Right cardiac atrium (tissue), 5 donors: ENCODE measurements at regions not wholly inside any gene's neighbourhood (a gene's known extent, or its start where the extent isn't known, plus 50 kb on each side); places are given as distances from the start of the nearest gene placed in this dataset.
"Not testable (repeated sequence)": the region's sequence is repeated elsewhere in the genome, so short reads cannot be mapped to it uniquely, and the experiment has no call there.

Experiments used
- ATAC-seq, 2 donors: fragments of 200-7000 bp; cut with Tn5 transposase; one replicate each; pipeline versions ENCODE4 v1.8.0 to v1.9.1; 2020; ENCODE audit warnings: moderate library complexity in 2 of 2, mild to moderate bottlenecking in 1 of 2
- DNase-seq, 3 donors: peaks; one replicate each; pipeline ENCODE4 v3.0.0-alpha.2; 2020
- H3K27ac ChIP-seq: one replicate; pipeline ENCODE4 v1.5.1; 2013; ENCODE audit warnings: mild to moderate bottlenecking, low read length, control low read depth, moderate library complexity
- H3K27me3 ChIP-seq: one replicate; pipeline ENCODE4 v1.6.1; 2013; ENCODE audit not compliant: control insufficient read depth, insufficient read depth
- H3K4me1 ChIP-seq: one replicate; pipeline ENCODE4 v1.6.1; 2013; ENCODE audit warnings: low read length; ENCODE audit not compliant: control insufficient read depth, insufficient read depth
- H3K4me3 ChIP-seq: one replicate; pipeline ENCODE4 v1.5.1; 2013; ENCODE audit warnings: low read length, control low read depth
- H3K9me3 ChIP-seq: one replicate; pipeline ENCODE4 v1.6.1; 2013; ENCODE audit warnings: low read length; ENCODE audit not compliant: control insufficient read depth
- WGBS: extraction: QIAGEN DNeasy Blood & Tissue Kit; methylation state at CpG from one replicate; pipeline ENCODE4 v1.1.7; 2013; 5-methylcytosine and 5-hydroxymethylcytosine counted together
- intact Hi-C, 4 donors: fragments of 100-400 bp; cut with DNase I; formaldehyde crosslinking; loops; one replicate each; pipeline versions ENCODE4 v1.11.0 to v1.14.0; 2022 to 2023
- donor health status: healthy with polysubstance abuse.
- donor health status: DM: no; HTN: yes; CAD: no.
- donor health status: DM: no; HTN: no; CAD: no.
- donor health status: DM: no; HTN: yes; CAD: no; lungs with severe emphysema.
- donor health status: DM: yes; HTN: yes; CAD: no.

- intact Hi-C loops: no loop called here
- H3K4me3 ChIP-seq: no peak overlapping the region
- no peak overlapping the region for H3K27ac ChIP-seq
- WGBS: 51% methylated on average over 3 of the region's 3 CpGs
- H3K4me1 ChIP-seq: no peaks in the 10 kb centered on the region
- H3K27me3 ChIP-seq: no peaks in the 10 kb centered on the region
- H3K9me3 ChIP-seq: no peaks in the 10 kb centered on the region
- no peak for DNase-seq
- ATAC-seq: no peak
These were observed 646.2 kb downstream of the IPMK start for GRCh38 chr10:57621466-57621865.

DNA sequence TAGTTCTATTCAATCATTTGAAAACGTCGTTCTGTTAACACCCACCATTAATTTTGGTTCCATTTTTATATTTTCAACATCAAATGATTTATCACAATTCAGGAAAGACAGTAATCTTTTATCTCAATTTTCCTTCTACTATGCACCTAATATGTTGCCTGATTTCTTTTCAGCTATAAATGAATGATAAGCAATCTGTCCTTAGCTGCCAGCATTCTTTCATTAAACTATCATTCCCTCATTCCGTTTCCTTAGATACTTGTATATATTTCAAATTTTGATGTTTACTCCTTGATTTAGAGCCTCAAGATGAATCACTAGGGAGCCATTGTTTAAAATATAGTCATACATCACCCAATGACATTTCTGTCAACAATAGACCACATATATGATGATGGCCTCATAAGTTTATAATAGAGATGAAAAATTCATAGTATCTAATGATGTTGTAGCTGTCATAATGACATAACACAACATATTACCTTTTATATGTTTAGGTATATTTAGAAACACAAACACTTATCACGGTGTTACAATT is 661.7 kb downstream of the IPMK start:
- H3K4me3 ChIP-seq: no peak overlapping the region
- no peaks in the 10 kb centered on the region for H3K27me3 ChIP-seq
- no peak for ATAC-seq
- no peak overlapping the region for H3K27ac ChIP-seq
- no peaks in the 10 kb centered on the region for H3K4me1 ChIP-seq
- 71% methylated on average over 4 of the region's 4 CpGs for WGBS
- H3K9me3 ChIP-seq: no peaks in the 10 kb centered on the region
- intact Hi-C loops: no loop called here
- DNase-seq: no peak

DNA sequence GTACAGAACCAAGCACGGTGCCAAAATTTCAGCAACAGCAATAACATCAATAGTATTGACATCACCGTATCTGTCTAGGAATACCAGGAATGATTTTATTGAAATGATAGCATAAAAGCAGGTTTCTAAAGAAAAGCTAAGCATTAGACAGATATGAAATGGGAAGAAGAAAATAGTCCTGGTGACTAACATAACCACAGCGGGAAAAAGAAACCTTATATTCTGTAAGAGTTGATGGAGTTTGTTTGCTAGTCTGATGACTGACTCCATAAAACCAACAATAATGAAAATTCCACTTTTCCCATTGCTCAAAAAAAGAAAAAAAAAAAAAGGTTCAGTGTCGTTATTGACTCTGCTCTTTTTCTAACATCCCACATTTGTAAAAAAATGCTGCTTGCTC is 668.3 kb downstream of the IPMK start:
- H3K27me3 ChIP-seq: no peaks in the 10 kb centered on the region
- WGBS: 84% methylated on average over 4 of the region's 4 CpGs
- intact Hi-C loops: no loop called here
- no peaks in the 10 kb centered on the region for H3K4me1 ChIP-seq
- no peak overlapping the region for H3K4me3 ChIP-seq
- H3K9me3 ChIP-seq: no peaks in the 10 kb centered on the region
- no peak overlapping the region for H3K27ac ChIP-seq
- ATAC-seq (no peak), DNase-seq (no peak)

GRCh38 chr10:57593983-57594573 is 673.6 kb downstream of the IPMK start:
- Histone ChIP-seq H3K27me3 (no peaks in the 10 kb centered on the region), H3K4me1 (no peaks in the 10 kb centered on the region), H3K27ac (no peak overlapping the region), H3K9me3 (no peaks in the 10 kb centered on the region), H3K4me3 (no peak overlapping the region)
- intact Hi-C loops: no loop called here
- 84% methylated on average over 1 of the region's 1 CpG for WGBS
- no peak for DNase-seq
- no peak for ATAC-seq

- ATAC-seq: peak in 1 of 2 donors; percentile 50
- intact Hi-C loops: loop anchor here in 2 of 4 donors (5.0 to 10.0 kb wide), 2 partner anchors 485 to 487 kb away; no protein-coding TSS in a partner anchor
- DNase-seq: no peak
These were observed 687.8 kb downstream of the IPMK start for GRCh38 chr10:57579926-57580325.

GRCh38 chr10:57562211-57562610 is 705.5 kb downstream of the IPMK start:
- no peak for DNase-seq
- H3K9me3 ChIP-seq: no peaks in the 10 kb centered on the region
- no peaks in the 10 kb centered on the region for H3K27me3 ChIP-seq
- intact Hi-C loops: no loop called here
- no peak overlapping the region for H3K27ac ChIP-seq
- no peak for ATAC-seq
- H3K4me3 ChIP-seq: no peak overlapping the region
- H3K4me1 ChIP-seq: no peaks in the 10 kb centered on the region

More at GRCh38 chr10:57579926-57580325, 687.8 kb downstream of the IPMK start:
- no peak overlapping the region for H3K27ac ChIP-seq
- no peak overlapping the region for H3K4me3 ChIP-seq
- H3K27me3 ChIP-seq: no peaks in the 10 kb centered on the region
- no peaks in the 10 kb centered on the region for H3K4me1 ChIP-seq
- H3K9me3 ChIP-seq: no peaks in the 10 kb centered on the region

DNA sequence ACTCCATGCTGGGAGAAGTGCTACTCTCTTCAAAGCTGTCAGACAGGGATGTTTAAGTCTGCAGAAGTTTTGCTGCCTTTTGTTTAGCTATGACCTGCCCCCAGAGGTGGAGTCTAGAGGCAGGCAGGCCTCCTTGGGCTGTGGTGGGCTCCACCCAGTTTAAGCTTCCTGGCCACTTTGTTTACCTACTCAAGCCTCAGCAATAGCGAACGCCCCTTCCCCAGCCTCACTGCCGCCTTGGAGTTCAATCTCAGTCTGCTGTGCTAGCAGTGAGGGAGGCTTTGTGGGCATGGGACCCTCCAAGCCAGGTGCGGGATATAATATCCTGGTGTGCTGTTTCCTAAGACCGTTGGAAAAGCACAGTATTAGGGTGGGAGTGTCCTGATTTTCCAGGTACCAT is 715.9 kb downstream of the IPMK start:
- H3K9me3 ChIP-seq, H3K27me3 ChIP-seq, ATAC-seq, H3K4me1 ChIP-seq, H3K4me3 ChIP-seq, H3K27ac ChIP-seq, intact Hi-C loops: not testable (repeated sequence)
- DNase-seq: peak in 1 of 3 donors; percentile 21
- 81% methylated on average over 5 of the region's 5 CpGs for WGBS

- 66% methylated on average over 3 of the region's 3 CpGs for WGBS
These were observed 732.4 kb downstream of the IPMK start for GRCh38 chr10:57535306-57535705.

DNA sequence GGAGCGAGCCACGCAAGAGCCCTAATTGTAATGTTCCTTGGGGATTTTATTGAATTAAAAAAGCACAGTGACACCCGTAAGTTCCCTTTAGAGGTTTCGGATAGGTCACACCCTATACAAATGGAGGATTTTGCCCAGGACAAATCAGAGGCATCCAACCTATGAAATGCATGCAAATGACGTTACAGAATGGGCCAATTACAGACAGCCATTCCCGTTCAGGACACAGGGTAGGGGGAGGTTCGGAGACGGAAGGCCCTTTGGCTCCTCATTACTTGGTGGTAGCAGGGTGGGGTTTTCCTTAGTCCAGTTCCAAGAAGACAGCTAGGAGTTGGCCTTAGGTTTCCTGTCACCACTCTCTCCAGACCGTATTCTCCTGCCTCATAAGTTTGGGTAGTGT is 754.1 kb downstream of the IPMK start:
- Histone ChIP-seq H3K4me3 (no peak overlapping the region), H3K9me3 (no peaks in the 10 kb centered on the region), H3K4me1 (no peaks in the 10 kb centered on the region), H3K27ac (no peak overlapping the region), H3K27me3 (no peaks in the 10 kb centered on the region)
- 82% methylated on average over 9 of the region's 9 CpGs for WGBS
- intact Hi-C loops: no loop called here
- ATAC-seq: no peak
- peak in 1 of 3 donors; percentile 1 for DNase-seq

More at GRCh38 chr10:57535306-57535705, 732.4 kb downstream of the IPMK start:
- ATAC-seq (no peak), DNase-seq (no peak)
- H3K4me1 ChIP-seq: no peaks in the 10 kb centered on the region
- no peak overlapping the region for H3K4me3 ChIP-seq
- H3K27me3 ChIP-seq: no peaks in the 10 kb centered on the region
- H3K27ac ChIP-seq: no peak overlapping the region
- intact Hi-C loops: no loop called here
- no peaks in the 10 kb centered on the region for H3K9me3 ChIP-seq

DNA sequence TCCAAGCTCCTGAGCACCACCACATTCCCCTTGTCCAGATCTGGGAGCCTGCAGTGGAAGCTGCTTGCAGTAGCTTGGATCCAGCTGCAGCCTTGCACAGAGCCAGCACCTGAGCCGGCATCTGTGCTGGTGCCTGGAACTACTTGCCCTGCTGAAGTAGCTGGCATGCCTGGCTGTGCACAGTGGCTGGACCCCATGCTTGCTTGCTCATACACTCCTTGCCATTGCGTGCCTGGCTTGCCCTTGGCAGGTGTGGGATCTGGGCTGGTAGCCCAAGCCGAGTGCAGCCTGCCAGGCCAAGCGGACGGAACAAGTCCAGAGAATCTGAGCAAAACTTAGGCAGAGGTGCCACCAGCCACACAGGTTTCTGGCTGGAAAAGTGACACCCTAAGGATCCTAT is 759.9 kb downstream of the IPMK start:
- DNase-seq: peak in 1 of 3 donors; percentile 16
- WGBS: 67% methylated on average over 5 of the region's 5 CpGs
- H3K4me3 ChIP-seq: no peak overlapping the region
- intact Hi-C loops: no loop called here
- no peak for ATAC-seq
- H3K27me3 ChIP-seq: no peaks in the 10 kb centered on the region
- H3K27ac ChIP-seq: no peak overlapping the region
- H3K9me3 ChIP-seq: no peaks in the 10 kb centered on the region
- no peaks in the 10 kb centered on the region for H3K4me1 ChIP-seq

- WGBS: 75% methylated on average over 10 of the region's 10 CpGs
- Histone ChIP-seq H3K27ac (no peak overlapping the region), H3K4me3 (no peak overlapping the region), H3K9me3 (no peaks in the 10 kb centered on the region), H3K27me3 (no peaks in the 10 kb centered on the region), H3K4me1 (no peaks in the 10 kb centered on the region)
- peak in 1 of 2 donors; percentile 26 for ATAC-seq
- peak in 2 of 3 donors; percentile 14 to 18 for DNase-seq
- intact Hi-C loops: no loop called here
These were observed 761.1 kb downstream of the IPMK start for GRCh38 chr10:57506414-57507094.
